Cardiac fibroblast (primary cell): ENCODE measurements at regions not wholly inside any gene's neighbourhood (a gene's known extent, or its start where the extent isn't known, plus 50 kb on each side); places are given as distances from the start of the nearest gene placed in this dataset.

Source experiments
- DNase-seq, 2 donors: peaks; one replicate each; pipeline versions ENCODE4 v3.0.0 to v3.0.0-alpha.2; 2010; ENCODE audit warnings: low read depth in 2 of 2
- H3K4me3 ChIP-seq, 2 donors: replicated peaks in 1 of 2; 1 replicate in 1 of 2; 2 replicates in 1 of 2; pipeline ENCODE4 v1.5.1; 2011; ENCODE audit warnings: low read depth in 2 of 2, low read length in 2 of 2, mild to moderate bottlenecking in 2 of 2, moderate library complexity in 1 of 2
- CTCF ChIP-seq: IDR thresholded peaks from one replicate; pipeline ENCODE4 v1.5.1; 2011; ENCODE audit warnings: low read depth, mild to moderate bottlenecking, low read length, inconsistent platforms

- DNase-seq: peak; percentile 93 to 97
- TF ChIP-seq CTCF: no peak
- no peak overlapping the region for H3K4me3 ChIP-seq
These were observed 537.7 kb upstream of the MDFIC2 start for GRCh38 chr3:70849911-70850699.

GRCh38 chr3:70840106-70840870 lies 527.9 kb upstream of the MDFIC2 start:
- H3K4me3 ChIP-seq: no peak overlapping the region
- TF ChIP-seq CTCF: no peak
- peak in 1 of 2 donors; percentile 31 for DNase-seq

GRCh38 chr3:70833239-70833960 lies 521.0 kb upstream of the MDFIC2 start:
- no peak overlapping the region for H3K4me3 ChIP-seq
- TF ChIP-seq CTCF: no peak
- DNase-seq: no peak

- no peak overlapping the region for H3K4me3 ChIP-seq
- DNase-seq: peak; percentile 75 to 81
- TF ChIP-seq CTCF: no peak
These were observed 520.4 kb upstream of the MDFIC2 start for GRCh38 chr3:70832834-70833205.

- TF ChIP-seq CTCF: no peak
- no peak overlapping the region for H3K4me3 ChIP-seq
- peak; percentile 90 to 91 for DNase-seq
These were observed 519.8 kb upstream of the MDFIC2 start for GRCh38 chr3:70832089-70832833.

GRCh38 chr3:70829092-70829491 lies 516.7 kb upstream of the MDFIC2 start:
- TF ChIP-seq CTCF: no peak
- no peak overlapping the region for H3K4me3 ChIP-seq
- peak; percentile 75 to 86 for DNase-seq
